Suppressor macrophage treated with lipopolysaccharide for 4 hours (primary cell): ENCODE measurements at regions not wholly inside any gene's neighbourhood (a gene's known extent, or its start where the extent isn't known, plus 50 kb on each side); places are given as distances from the start of the nearest gene placed in this dataset.
"Not testable (repeated sequence)": the region's sequence is repeated elsewhere in the genome, so short reads cannot be mapped to it uniquely, and the experiment has no call there.

Experiments
- DNase-seq: peaks from one replicate; pipeline ENCODE4 v3.0.0-alpha.2; 2020

DNA sequence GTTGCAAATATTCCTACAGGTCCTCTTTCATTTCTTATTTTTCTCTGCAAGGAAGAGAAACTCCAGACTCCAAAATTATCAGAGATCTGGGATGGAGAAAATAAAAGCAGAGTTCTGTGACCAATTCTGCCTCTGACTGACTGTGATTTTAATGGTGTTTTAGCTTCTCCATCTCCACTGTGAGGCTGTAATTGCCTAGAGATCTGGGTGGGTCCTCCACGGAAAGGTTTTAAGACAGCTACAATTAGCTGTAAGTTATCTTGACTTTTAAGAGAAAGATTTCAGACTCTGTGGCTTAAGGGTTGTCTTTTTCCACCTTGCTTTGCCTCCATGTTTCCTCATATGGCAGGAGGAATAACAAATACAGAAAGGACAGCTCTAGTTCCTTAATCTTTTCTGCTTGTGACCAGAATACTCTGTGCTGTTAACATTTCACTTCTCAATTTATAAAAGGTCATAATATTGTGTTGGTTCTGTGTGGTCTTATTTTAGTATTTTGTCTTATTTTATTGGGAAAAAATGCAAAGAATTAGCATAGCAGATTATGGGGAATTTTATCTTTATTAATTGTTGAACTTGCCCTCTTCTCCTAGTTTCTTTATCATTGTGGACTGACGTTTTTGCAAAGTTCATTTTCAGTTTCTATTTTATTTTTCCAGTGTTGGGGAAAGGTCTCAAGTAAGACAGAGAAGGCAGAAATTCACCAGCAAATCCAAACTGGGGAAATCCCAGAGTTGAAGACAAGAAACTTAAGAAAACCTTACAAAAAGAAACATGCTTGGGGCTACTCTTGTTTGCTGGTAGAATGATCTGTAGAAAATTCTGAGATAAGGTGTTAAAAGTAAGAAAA is 157.9 kb downstream of the RAP2B start:
- peak; percentile 94 for DNase-seq

GRCh38 chr3:153320585-153321128 is 158.6 kb downstream of the RAP2B start:
- DNase-seq, result no peak

DNA sequence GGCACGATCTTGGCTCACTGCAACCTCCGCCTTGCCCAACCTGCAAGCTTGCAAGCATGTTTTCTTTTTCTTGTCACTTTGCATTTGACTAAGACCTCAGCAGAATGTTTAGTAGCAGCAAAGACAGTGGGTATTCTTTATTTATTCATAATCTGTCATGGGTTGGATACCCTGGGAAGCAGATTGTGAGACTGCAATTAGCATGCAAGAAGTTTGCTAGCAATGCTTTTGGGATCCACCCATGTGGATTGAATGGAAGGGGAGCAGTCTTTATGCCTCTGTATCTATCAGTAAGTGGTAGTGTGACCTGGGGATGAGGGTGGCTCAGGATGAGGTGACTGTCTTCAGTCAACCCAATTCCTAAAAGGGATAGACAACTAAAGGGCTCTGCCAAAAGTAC is 166.7 kb downstream of the RAP2B start:
- DNase-seq, result no peak

DNA sequence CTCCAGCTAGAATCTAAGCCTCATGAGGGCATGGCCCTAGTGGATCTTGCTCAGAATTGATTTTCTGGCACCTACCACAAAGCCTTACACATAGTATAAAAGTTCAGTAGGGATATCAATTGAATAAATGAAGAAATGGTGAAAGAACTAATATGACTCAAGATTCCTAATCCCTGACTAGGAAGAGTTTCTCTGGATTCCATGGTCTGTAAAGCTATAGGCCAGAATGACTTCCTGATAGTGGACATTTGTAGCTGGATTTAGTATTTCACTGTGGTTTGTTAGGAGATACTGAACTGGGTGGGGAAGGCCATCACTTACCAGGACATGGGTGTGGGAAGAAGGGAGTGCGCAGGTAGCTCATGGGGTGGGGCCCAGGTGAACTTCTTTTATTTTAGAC is 168.9 kb downstream of the RAP2B start:
- DNase-seq, result no peak

- no peak for DNase-seq
Measured at GRCh38 chr3:153331676-153332075, 169.7 kb downstream of the RAP2B start.

DNA sequence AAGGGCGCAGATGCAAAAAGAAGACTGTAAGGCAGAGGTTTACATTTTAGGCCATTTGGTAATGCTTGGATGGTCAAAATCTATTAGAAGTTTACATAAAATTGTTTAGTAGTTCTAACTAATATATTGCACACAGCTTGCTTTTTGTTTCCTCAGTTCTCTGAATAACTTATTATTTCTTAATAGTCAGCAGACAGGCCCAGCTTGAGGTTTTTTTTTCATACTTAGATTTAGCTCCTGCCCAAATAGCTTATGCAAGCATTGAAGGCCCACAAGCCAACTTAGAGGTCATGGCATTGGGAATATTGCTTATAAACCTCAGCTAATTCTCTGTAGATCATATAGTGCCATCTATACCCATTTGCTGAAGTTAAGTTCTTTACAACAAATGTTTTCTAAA is 172.5 kb downstream of the RAP2B start:
- peak; percentile 56 for DNase-seq

- no peak for DNase-seq
Measured at GRCh38 chr3:153337369-153337768, 175.3 kb downstream of the RAP2B start.

DNA sequence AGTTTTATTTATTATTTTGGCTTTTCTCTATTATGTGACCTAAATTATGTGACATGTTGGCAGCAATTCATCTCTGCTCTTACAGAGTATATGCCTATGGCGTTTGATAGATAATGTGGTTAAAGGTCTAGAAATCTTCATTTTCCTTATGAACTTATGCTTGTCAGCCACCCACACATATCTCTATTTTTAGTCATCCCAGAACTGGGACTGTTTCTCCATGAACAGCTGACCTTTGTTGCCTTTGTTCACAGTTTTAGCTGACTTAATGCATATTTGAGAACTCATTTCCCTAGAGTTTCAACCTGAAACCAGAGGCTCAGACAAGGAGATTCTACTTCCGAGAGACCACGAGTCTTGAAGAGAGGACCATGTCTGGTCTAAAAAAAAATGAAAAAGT is 176.5 kb downstream of the RAP2B start:
- DNase-seq, result peak; percentile 80

DNA sequence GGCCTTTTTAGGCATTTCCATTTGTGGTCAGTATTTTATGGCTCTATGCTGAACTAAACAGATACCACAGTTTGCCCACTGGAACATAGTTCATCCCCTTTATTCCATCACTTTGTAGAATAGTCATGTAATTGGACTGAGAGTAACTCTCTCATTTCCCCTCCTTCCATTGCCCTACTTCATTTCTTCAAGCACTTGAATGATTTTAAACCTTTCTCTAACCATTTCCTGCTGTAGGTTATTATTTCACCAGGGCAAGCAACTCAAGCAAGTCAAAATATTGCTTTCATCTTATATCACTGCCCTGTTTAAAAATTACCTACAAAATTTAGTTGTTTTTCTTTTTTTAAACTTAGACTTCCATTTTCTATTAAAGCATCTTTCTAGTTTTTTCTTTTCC is 177.0 kb downstream of the RAP2B start:
- no peak for DNase-seq

DNA sequence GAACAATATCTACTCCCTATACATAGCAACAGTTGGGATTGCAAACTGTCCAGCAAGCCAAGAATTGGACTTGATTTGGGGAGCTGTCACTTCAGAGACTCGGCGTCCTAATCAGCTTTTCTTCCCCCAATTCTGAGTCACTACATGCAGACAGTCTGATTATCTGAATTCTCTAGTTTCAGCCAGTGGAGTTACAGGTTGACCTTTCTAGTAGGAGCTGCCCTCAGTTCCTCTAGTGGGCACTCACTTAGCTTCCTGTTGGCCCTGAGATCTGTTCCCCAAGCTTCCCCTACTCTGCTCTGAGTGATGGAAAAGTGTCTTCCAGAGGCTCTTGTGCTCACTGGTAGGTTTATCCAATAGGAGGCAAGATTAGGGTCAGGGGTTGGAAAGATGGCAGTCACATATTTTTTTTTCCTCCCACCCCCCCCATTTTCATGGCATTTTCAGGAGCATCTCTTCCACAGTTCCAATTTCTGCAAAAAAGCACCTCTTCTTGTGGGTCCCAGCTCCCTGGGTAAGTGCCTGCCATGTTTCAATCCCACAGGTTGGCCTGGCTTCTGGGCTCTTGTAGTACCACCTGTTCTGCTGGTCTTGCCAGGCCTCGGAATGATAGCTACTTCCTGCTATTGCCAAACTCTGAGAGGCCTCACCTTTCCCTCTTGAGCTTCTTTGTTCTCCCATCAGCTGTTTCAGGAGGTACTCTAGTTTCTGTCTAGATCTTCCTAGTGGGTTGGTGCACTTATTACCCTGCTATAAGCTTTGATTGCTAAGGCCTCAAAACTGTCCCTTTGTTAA is 182.2 kb downstream of the RAP2B start:
- no peak for DNase-seq

GRCh38 chr3:153348457-153349107 is 186.6 kb downstream of the RAP2B start:
- DNase-seq, result peak; percentile 18

DNA sequence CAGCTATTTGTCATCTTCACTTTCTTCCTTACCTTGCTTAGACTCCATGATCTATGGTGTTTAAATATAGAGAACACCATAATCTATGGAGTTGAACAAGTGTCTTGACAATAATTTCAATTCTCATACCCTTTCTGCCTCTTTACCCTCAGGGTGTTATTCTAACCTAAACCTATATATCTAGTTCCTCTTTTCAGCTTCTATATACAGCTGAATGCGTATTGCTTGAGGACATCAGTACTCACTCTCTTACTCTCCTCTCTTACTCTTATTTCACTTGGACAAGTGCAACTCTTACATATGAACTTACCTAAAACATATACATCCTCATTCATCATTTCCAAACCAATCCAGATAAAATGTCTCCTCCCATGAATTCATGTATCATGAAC is 187.1 kb downstream of the RAP2B start:
- DNase-seq, result no peak

- DNase-seq, result no peak
Measured at GRCh38 chr3:153350420-153350819, 188.4 kb downstream of the RAP2B start.

DNA sequence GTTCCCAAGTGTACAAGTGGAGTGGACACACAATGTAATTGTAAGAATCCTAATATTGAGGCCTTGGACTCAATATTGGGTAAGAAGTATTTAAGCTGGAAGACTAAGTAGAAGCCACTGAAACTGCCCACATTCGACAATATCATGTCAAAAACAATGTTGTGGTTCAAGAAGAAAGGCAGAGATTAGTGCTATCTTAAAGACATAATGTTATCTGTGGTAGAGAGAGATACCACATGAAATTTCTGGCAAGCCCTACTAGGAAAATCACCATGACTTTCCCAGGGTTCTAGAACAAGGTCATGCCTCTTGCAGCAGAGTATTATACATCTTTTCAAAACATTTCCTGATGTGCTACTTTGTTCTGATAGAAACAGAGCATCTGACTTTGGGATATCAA is 192.6 kb downstream of the RAP2B start:
- no peak for DNase-seq

DNA sequence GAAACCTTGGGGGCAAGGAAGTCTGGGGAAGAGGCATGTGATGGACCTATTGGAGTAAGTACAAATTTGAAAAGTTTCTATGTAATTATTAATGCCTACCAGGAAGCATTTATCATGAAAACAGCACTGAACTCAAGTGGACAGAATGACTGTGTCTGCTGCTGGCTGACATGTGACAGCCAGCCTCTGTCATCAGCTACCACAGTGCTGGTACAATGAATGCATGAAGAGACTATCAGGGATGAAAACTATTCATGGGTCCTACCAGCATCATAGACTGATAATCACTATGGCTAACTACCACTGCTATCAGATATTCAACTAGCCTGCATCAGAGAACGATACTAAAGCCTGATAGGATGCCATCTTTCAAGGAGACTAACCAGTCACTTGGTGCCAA is 193.5 kb downstream of the RAP2B start:
- peak; percentile 16 for DNase-seq

GRCh38 chr3:153356908-153357307 is 194.9 kb downstream of the RAP2B start:
- DNase-seq, result no peak

DNA sequence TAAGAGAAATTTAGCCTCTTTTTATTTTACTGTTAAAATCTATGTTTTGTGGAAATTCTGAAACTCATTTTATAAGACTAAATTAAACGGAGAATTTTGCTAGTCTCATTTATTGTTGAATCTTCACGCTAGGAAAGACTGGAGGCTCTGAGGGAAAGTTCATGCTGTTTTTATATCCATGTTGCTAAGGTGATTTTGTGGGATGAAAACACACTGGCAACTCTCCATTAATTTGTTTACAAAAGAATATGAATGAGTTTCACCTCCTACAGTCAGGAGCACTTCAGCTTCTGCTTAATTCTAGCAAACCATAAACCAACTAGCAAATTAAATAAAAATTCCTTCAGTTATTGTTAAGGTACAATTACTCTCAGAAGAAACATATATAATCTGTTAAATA is 195.4 kb downstream of the RAP2B start:
- DNase-seq, result no peak

DNA sequence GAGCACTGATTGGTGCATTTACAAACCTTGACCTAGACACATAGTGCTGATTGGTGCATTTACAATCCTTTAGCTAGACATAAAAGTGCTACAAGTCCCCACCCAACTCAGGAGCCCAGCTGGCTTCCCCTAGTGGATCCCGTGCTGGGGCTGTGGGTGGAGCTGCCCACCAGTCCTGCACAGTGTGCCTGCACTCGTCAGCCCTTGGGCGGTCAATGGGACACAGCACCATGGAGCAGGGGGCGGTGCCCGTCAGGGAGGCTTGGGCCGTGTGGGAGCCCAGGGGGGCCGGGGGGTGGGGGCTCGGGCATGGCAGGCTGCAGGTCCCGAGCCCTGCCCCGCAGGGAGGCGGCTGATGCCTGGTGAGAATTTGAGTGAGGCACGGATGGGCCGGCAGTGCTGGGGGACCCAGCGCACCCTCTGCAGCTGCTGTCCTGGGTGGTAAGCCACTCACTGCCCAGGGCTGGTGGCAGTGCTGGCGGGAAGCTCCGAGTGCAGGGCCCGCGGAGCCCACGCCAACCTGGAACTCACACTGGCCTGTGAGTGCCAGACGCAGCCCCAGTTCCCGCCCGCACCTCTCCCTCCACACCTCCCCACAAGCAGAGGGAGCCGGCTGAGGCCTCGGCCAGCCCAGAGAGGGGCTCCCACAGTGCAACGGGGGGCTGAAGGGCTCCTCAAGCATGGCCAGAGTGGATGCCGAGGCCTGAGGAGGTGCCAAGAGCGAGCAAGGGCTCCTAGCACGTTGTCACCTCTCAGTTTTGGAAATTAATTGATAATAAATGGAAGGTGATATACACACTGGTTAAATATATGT is 207.7 kb downstream of the RAP2B start:
- DNase-seq, result no peak

DNA sequence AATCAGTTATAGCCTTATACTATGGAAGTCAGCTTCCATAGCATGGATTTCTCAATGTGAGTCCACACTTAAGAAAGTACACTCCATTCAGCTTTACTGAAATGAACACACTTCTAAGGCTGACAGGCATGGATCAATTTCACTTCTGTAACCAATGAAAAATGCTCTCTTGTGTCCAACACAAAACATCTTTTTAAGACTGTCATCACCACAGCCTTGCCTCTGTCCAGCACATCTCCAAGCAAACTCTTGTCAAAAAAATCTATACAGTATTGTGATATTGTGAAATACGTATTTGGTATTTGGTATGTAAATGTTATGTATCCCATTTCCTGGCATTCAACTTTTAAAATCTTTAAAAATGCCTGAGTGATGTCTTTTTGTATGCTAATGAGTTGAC is 208.7 kb downstream of the RAP2B start:
- DNase-seq, result no peak

DNA sequence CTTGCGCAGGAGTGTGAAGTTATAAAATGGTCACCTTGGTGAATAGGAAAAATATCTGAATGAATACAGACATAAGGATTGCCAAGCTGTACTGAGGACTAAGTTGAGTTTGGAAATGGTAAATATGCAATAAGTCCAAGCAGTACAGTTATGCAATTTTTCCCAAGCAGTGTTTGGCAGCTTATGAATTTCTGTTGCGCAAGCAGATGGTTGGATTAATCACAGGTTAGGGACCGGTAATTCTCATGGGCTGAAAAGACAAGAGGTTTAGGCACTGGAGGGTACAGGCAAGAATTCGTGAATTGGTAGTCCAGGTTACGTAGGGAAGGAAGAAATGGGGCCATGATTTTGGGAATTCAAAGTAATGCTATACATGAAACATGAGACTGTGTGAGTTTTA is 210.3 kb downstream of the RAP2B start:
- DNase-seq, result peak; percentile 64

- DNase-seq, result peak; percentile 91
Measured at GRCh38 chr3:153373606-153374005, 211.6 kb downstream of the RAP2B start.

GRCh38 chr3:153378366-153378765 is 216.3 kb downstream of the RAP2B start:
- DNase-seq, result not testable (repeated sequence)

- no peak for DNase-seq
Measured at GRCh38 chr3:153379516-153379915, 217.5 kb downstream of the RAP2B start.
